CD14-positive monocyte (primary cell): ENCODE measurements at regions not wholly inside any gene's neighbourhood (a gene's known extent, or its start where the extent isn't known, plus 50 kb on each side); places are given as distances from the start of the nearest gene placed in this dataset.

Experiments used
- DNase-seq, 3 donors: peaks; one replicate each; pipeline ENCODE4 v3.0.0-alpha.2; 2011 to 2022
- H2AFZ ChIP-seq: 2 replicates; pipeline ENCODE4 v1.6.0; 2012; ENCODE audit warnings: mild to moderate bottlenecking, low read depth, low read length, inconsistent platforms; ENCODE audit not compliant: insufficient read depth, poor library complexity, severe bottlenecking
- H3K27ac ChIP-seq, 2 donors: 1 replicate in 1 of 2; 2 replicates in 1 of 2; pipeline ENCODE4 v1.5.1; 2012 to 2013; ENCODE audit warnings: low read length in 2 of 2, control low read depth in 1 of 2, inconsistent platforms in 1 of 2, low read depth in 1 of 2, mild to moderate bottlenecking in 1 of 2
- H3K27me3 ChIP-seq, 2 donors: one replicate each; pipeline versions ENCODE4 v1.6.0 to v1.6.1; 2011 to 2013; ENCODE audit warnings: low read length in 2 of 2; ENCODE audit not compliant: control insufficient read depth in 2 of 2, insufficient read depth in 2 of 2
- H3K36me3 ChIP-seq, 2 donors: replicated peaks in 1 of 2; 1 replicate in 1 of 2; 2 replicates in 1 of 2; pipeline versions ENCODE4 v1.5.1 to v1.6.1; 2012 to 2013; ENCODE audit warnings: low read length in 2 of 2, control low read depth in 1 of 2, inconsistent platforms in 1 of 2, mild to moderate bottlenecking in 1 of 2; ENCODE audit not compliant: insufficient read depth in 2 of 2, control insufficient read depth in 1 of 2
- H3K4me1 ChIP-seq, 2 donors: 1 replicate in 1 of 2; 2 replicates in 1 of 2; pipeline versions ENCODE4 v1.5.1 to v1.6.1; 2012 to 2013; ENCODE audit warnings: low read length in 2 of 2, control low read depth in 1 of 2, inconsistent platforms in 1 of 2, mild to moderate bottlenecking in 1 of 2, moderate library complexity in 1 of 2; ENCODE audit not compliant: insufficient read depth in 2 of 2, control insufficient read depth in 1 of 2
- H3K4me2 ChIP-seq: replicated peaks from 2 replicates; pipeline ENCODE3; 2012; ENCODE audit warnings: low read length, moderate library complexity, mild to moderate bottlenecking; ENCODE audit not compliant: poor library complexity, severe bottlenecking; ENCODE audit errors: extremely low read depth
- H3K4me3 ChIP-seq, 3 experiments: fragments of 200-600 bp in 1 of 3; sonication (generic) in 1 of 3; replicated peaks in 1 of 3; 1 replicate in 2 of 3; 2 replicates in 1 of 3; pipeline ENCODE4 v1.5.1; 2011 to 2013; ENCODE audit warnings: low read length in 3 of 3, mild to moderate bottlenecking in 3 of 3, control low read depth in 2 of 3, low read depth in 2 of 3, inconsistent platforms in 1 of 3, moderate library complexity in 1 of 3
- H3K79me2 ChIP-seq: 2 replicates; pipeline ENCODE4 v1.6.0; 2012; ENCODE audit warnings: mild to moderate bottlenecking, control low read depth, inconsistent platforms, low read length, moderate library complexity; ENCODE audit not compliant: insufficient read depth
- H3K9ac ChIP-seq: 2 replicates; pipeline ENCODE4 v1.6.0; 2017; ENCODE audit warnings: low read length, mild to moderate bottlenecking; ENCODE audit not compliant: insufficient read depth, poor library complexity, severe bottlenecking
- H3K9me3 ChIP-seq, 2 donors: replicated peaks in 1 of 2; 1 replicate in 1 of 2; 2 replicates in 1 of 2; pipeline versions ENCODE4 v1.5.1 to v1.6.1; 2012 to 2013; ENCODE audit warnings: low read length in 2 of 2, control low read depth in 1 of 2; ENCODE audit not compliant: control insufficient read depth in 1 of 2, insufficient read depth in 1 of 2
- H4K20me1 ChIP-seq: 2 replicates; pipeline ENCODE4 v1.6.0; 2012; ENCODE audit warnings: mild to moderate bottlenecking, low read length, control low read depth, moderate library complexity; ENCODE audit not compliant: insufficient read depth
- H3K27ac Mint-ChIP-seq, 7 donors: one replicate each; pipeline ENCODE4 v1.8.0; 2020; ENCODE audit warnings: mild to moderate bottlenecking in 7 of 7, mixed read lengths in 7 of 7, moderate library complexity in 6 of 7, inconsistent platforms in 2 of 7
- H3K27me3 Mint-ChIP-seq, 3 donors: one replicate each; pipeline ENCODE4 v1.8.0; 2021 to 2022; ENCODE audit warnings: low read depth in 3 of 3, mild to moderate bottlenecking in 3 of 3, mixed read lengths in 3 of 3, moderate library complexity in 3 of 3, inconsistent platforms in 1 of 3
- H3K36me3 Mint-ChIP-seq, 2 donors: one replicate each; pipeline ENCODE4 v1.8.0; 2020; ENCODE audit warnings: mixed read lengths in 2 of 2, inconsistent platforms in 1 of 2, mild to moderate bottlenecking in 1 of 2
- H3K4me1 Mint-ChIP-seq: one replicate; pipeline ENCODE4 v1.8.0; 2020; ENCODE audit warnings: mild to moderate bottlenecking, mixed read lengths
- H3K4me3 Mint-ChIP-seq, 2 donors: one replicate each; pipeline ENCODE4 v1.8.0; 2020; ENCODE audit warnings: mild to moderate bottlenecking in 2 of 2, mixed read lengths in 2 of 2, moderate library complexity in 1 of 2
- H3K9me3 Mint-ChIP-seq, 7 donors: one replicate each; pipeline ENCODE4 v1.8.0; 2020 to 2022; ENCODE audit warnings: mixed read lengths in 7 of 7, mild to moderate bottlenecking in 6 of 7, moderate library complexity in 6 of 7, inconsistent platforms in 2 of 7
- CTCF ChIP-seq: fragments of 200-600 bp; IDR thresholded peaks from one replicate; pipeline ENCODE4 v1.8.0; 2022; ENCODE audit warnings: antibody characterized with exemption, mild to moderate bottlenecking
- WGBS: methylation state at CpG from one replicate; pipeline ENCODE4 v1.1.5; 2013; ENCODE audit warnings: missing lambda C conversion rate; ENCODE audit not compliant: insufficient coverage; 5-methylcytosine and 5-hydroxymethylcytosine counted together
- intact Hi-C, 2 donors: fragments of 100-400 bp; cut with micrococcal nuclease; formaldehyde crosslinking; loops; one replicate each; pipeline versions ENCODE4 v1.15.0 to v1.15.1; 2023

- H2AFZ ChIP-seq = no peak overlapping the region
Measured at GRCh38 chr5:33046091-33046490, 335.0 kb downstream of the NPR3 start.

DNA sequence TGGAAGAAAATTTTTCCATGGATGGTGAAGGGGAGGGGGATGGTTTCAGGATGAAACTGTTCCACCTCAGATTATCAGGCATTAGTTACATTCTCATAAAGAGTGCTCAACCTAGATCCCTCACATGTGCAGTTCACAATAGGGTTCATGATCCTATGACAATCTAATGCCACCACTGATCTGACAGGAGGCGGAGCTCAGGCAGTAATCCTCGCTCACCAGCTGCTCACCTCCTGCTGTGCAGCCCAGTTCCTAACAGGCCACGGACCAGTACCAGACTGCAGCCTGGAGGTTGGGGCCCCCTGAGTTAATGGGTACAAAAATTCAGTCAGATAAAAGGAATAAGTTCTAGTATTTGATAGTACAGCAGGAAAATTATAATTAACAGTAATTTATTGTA, 337.2 kb downstream of the NPR3 start:
- no peaks in the 10 kb centered on the region for H3K4me1 ChIP-seq
- no peak overlapping the region for H3K9ac ChIP-seq
- peaks cover 0 to 2% (median 0%) of the 10 kb centered on the region in 3 donors for H3K27me3 Mint-ChIP-seq
- H4K20me1 ChIP-seq = no peaks in the 10 kb centered on the region
- intact Hi-C loops = no loop called here
- no peak for DNase-seq
- H3K4me3 ChIP-seq = no peak overlapping the region
- no peaks in the 10 kb centered on the region for H3K4me1 Mint-ChIP-seq
- 82% methylated on average over 2 of the region's 3 CpGs for WGBS
- H3K36me3 ChIP-seq = no peaks in the 10 kb centered on the region
- H3K4me2 ChIP-seq = no peak overlapping the region
- H3K27ac Mint-ChIP-seq = no peak overlapping the region
- peaks cover 2 to 14% (median 5%) of the 10 kb centered on the region in 7 donors for H3K9me3 Mint-ChIP-seq
- no peaks in the 10 kb centered on the region for H3K79me2 ChIP-seq
- TF ChIP-seq CTCF = no peak
- H3K27me3 ChIP-seq = no peaks in the 10 kb centered on the region
- H3K4me3 Mint-ChIP-seq = no peak overlapping the region
- no peaks in the 10 kb centered on the region for H3K36me3 Mint-ChIP-seq
- no peak overlapping the region for H3K27ac ChIP-seq
- peaks cover 4 to 14% of the 10 kb centered on the region in 2 donors for H3K9me3 ChIP-seq
- H2AFZ ChIP-seq = no peak overlapping the region

More at GRCh38 chr5:33046091-33046490, 335.0 kb downstream of the NPR3 start:
- TF ChIP-seq CTCF = no peak
- Histone ChIP-seq H4K20me1 (no peaks in the 10 kb centered on the region), H3K27ac (no peak overlapping the region), H3K36me3 (no peaks in the 10 kb centered on the region), H3K27me3 (no peaks in the 10 kb centered on the region), H3K9me3 (peaks cover 12 to 25% of the 10 kb centered on the region in 2 donors), H3K4me3 (no peak overlapping the region), H3K79me2 (no peaks in the 10 kb centered on the region), H3K4me1 (no peaks in the 10 kb centered on the region), H3K9ac (no peak overlapping the region), H3K4me2 (no peak overlapping the region)
- Mint-ChIP-seq H3K36me3 (no peaks in the 10 kb centered on the region), H3K27me3 (peaks cover 0 to 2% (median 0%) of the 10 kb centered on the region in 3 donors), H3K4me1 (no peaks in the 10 kb centered on the region), H3K27ac (no peak overlapping the region), H3K9me3 (peaks cover 5 to 24% (median 9%) of the 10 kb centered on the region in 7 donors), H3K4me3 (no peak overlapping the region)
- WGBS = 86% methylated on average over 1 of the region's 2 CpGs
- DNase-seq = no peak
- intact Hi-C loops = no loop called here
